ENCODE measurements at regions not wholly inside any gene's neighbourhood (a gene's known extent, or its start where the extent isn't known, plus 50 kb on each side); places are given as distances from the start of the nearest gene placed in this dataset.

DNA sequence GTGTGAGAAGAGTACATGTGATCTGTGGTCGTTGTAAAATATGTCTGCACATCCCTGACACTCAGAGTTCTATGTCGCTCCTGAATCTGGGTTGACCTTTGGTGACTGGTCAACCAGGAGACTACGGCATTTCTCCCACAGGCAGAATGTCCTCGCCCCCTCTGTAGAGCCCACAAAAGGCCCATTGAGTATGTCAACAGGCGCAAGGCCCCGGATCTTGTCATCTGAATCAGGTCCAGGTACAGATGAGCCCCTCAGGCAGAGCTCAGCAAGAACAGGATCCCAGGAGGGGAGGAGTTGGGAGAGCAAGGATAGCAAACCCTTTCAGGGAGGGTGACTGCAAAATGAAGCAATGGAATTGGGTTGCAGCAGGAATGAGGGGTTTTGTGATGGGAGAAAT lies 126.5 kb downstream of the MATN1 start:
- H4K20me1 ChIP-seq (ENCODE audit: insufficient read depth, low read length, poor library complexity, severe bottlenecking), result no peaks in the 10 kb centered on the region
- H3K4me2 ChIP-seq (ENCODE audit: low read depth, low read length, poor library complexity, severe bottlenecking), result no peak overlapping the region
- H3K4me1 ChIP-seq (ENCODE audit: insufficient read depth, low read length, poor library complexity, severe bottlenecking), result no peaks in the 10 kb centered on the region
- no peak overlapping the region for H3K4me3 ChIP-seq (ENCODE audit: low read length, poor library complexity, severe bottlenecking)
- no peak overlapping the region for H3K9ac ChIP-seq (ENCODE audit: low read depth, low read length, poor library complexity, severe bottlenecking)
- H3K27me3 ChIP-seq (ENCODE audit: insufficient read depth, low read length, poor library complexity, severe bottlenecking), result no peaks in the 10 kb centered on the region
- no peaks in the 10 kb centered on the region for H3F3A ChIP-seq (ENCODE audit: low read depth)
- H3K9me3 ChIP-seq (ENCODE audit: insufficient read depth, low read depth, low read length), result no peaks in the 10 kb centered on the region
- no peaks in the 10 kb centered on the region for H3K36me3 ChIP-seq (ENCODE audit: insufficient read depth, low read length)
- no peak for TF ChIP-seq EZH2phosphoT487 (IDR thresholded peaks at IDR 0.05; ENCODE audit: borderline replicate concordance)
- no peak for TF ChIP-seq CTCF (conservative IDR thresholded peaks at IDR 0.05; ENCODE audit: low read length)
- H3K9me2 ChIP-seq (replicated peaks; ENCODE audit: low read depth, low read length), result no peaks in the 10 kb centered on the region
- H3K79me2 ChIP-seq (ENCODE audit: insufficient read depth, low read length), result no peaks in the 10 kb centered on the region
- H2AFZ ChIP-seq (ENCODE audit: low read length), result no peak overlapping the region

DNA sequence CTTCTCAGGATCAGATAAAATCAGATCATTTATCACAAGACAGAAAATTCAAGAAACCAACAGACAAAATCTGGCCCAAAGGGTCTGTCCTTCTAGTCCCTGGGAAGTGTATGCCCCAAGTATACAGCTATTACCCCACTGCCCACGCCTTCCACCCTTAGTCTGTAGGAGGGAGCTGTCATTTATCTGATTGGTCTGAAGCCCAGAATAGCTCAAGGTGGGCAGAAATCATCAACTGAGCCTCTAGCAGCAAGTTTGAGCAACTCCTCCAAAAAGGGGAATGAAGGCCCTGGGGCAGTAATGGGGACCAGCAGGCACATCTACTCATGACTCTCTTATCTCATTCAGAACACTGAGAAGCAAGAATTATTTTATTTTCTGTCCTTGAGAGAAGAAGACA lies 126.9 kb downstream of the MATN1 start:
- H3K4me3 ChIP-seq (ENCODE audit: low read length, poor library complexity, severe bottlenecking), result no peak overlapping the region
- H3K9ac ChIP-seq (ENCODE audit: low read depth, low read length, poor library complexity, severe bottlenecking), result no peak overlapping the region
- TF ChIP-seq EZH2phosphoT487 (IDR thresholded peaks at IDR 0.05; ENCODE audit: borderline replicate concordance), result no peak
- TF ChIP-seq CTCF (conservative IDR thresholded peaks at IDR 0.05; ENCODE audit: low read length), result no peak
- no peaks in the 10 kb centered on the region for H4K20me1 ChIP-seq (ENCODE audit: insufficient read depth, low read length, poor library complexity, severe bottlenecking)
- no peak overlapping the region for H3K4me2 ChIP-seq (ENCODE audit: low read depth, low read length, poor library complexity, severe bottlenecking)
- no peak overlapping the region for H2AFZ ChIP-seq (ENCODE audit: low read length)
- no peaks in the 10 kb centered on the region for H3K36me3 ChIP-seq (ENCODE audit: insufficient read depth, low read length)
- H3K27me3 ChIP-seq (ENCODE audit: insufficient read depth, low read length, poor library complexity, severe bottlenecking), result no peaks in the 10 kb centered on the region
- H3K9me3 ChIP-seq (ENCODE audit: insufficient read depth, low read depth, low read length), result no peaks in the 10 kb centered on the region
- H3K4me1 ChIP-seq (ENCODE audit: insufficient read depth, low read length, poor library complexity, severe bottlenecking), result no peaks in the 10 kb centered on the region
- H3F3A ChIP-seq (ENCODE audit: low read depth), result no peaks in the 10 kb centered on the region
- no peaks in the 10 kb centered on the region for H3K79me2 ChIP-seq (ENCODE audit: insufficient read depth, low read length)
- no peaks in the 10 kb centered on the region for H3K9me2 ChIP-seq (replicated peaks; ENCODE audit: low read depth, low read length)

DNA sequence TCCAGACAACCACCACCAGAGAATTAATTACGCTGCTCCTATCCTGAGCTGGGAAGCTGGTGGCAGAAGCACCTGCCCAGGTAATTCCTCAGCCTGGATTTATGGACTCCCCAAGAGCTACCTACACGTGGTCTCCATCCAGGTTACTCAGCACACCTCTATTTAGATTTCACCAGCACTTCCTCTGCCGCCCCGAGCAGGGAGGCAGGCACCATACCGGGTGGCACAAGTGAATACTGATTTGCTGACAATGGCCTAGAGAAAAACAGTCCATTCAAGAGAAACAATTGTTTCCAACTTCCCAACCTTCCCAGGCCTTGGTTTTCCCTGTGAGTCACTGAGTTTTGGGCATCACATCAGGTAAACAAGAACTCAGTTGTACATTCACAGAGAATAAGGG lies 134.3 kb downstream of the MATN1 start:
- Histone ChIP-seq H3K27me3 (ENCODE audit: insufficient read depth, low read length, poor library complexity, severe bottlenecking) (no peaks in the 10 kb centered on the region), H3K9me2 (replicated peaks; ENCODE audit: low read depth, low read length) (no peaks in the 10 kb centered on the region), H3F3A (ENCODE audit: low read depth) (no peaks in the 10 kb centered on the region), H3K9me3 (ENCODE audit: insufficient read depth, low read depth, low read length) (no peaks in the 10 kb centered on the region; the same call in 1 of the 2 replicates), H3K4me3 (ENCODE audit: low read length, poor library complexity, severe bottlenecking) (no peak overlapping the region), H2AFZ (ENCODE audit: low read length) (no peak overlapping the region), H3K4me2 (ENCODE audit: low read depth, low read length, poor library complexity, severe bottlenecking) (no peak overlapping the region), H3K4me1 (ENCODE audit: insufficient read depth, low read length, poor library complexity, severe bottlenecking) (no peaks in the 10 kb centered on the region), H4K20me1 (ENCODE audit: insufficient read depth, low read length, poor library complexity, severe bottlenecking) (no peaks in the 10 kb centered on the region), H3K79me2 (ENCODE audit: insufficient read depth, low read length) (no peaks in the 10 kb centered on the region), H3K9ac (ENCODE audit: low read depth, low read length, poor library complexity, severe bottlenecking) (no peak overlapping the region), H3K36me3 (ENCODE audit: insufficient read depth, low read length) (no peaks in the 10 kb centered on the region)
- TF ChIP-seq EZH2phosphoT487 (IDR thresholded peaks at IDR 0.05; ENCODE audit: borderline replicate concordance) (no peak), CTCF (conservative IDR thresholded peaks at IDR 0.05; ENCODE audit: low read length) (no peak)
